ENCODE measurements at regions not wholly inside any gene's neighbourhood (a gene's known extent, or its start where the extent isn't known, plus 50 kb on each side); places are given as distances from the start of the nearest gene placed in this dataset.

GRCh38 chr15:37693926-37694325 is 240.5 kb upstream of the TMCO5A start:
- TF ChIP-seq CTCF (IDR thresholded peaks at IDR 0.05; ENCODE audit: low read depth, low read length), result no peak
- TF ChIP-seq POLR2A (IDR thresholded peaks at IDR 0.05; ENCODE audit: extremely low read depth, insufficient read length), result no peak
- TF ChIP-seq, protein P1, sequence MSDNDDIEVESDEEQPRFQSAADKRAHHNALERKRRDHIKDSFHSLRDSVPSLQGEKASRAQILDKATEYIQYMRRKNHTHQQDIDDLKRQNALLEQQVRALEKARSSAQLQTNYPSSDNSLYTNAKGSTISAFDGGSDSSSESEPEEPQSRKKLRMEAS (IDR thresholded peaks at IDR 0.05; ENCODE audit: low read depth, low read length), result no peak
- TF ChIP-seq MYC (IDR thresholded peaks at IDR 0.05; ENCODE audit: low read depth, low read length), result no peak

Data from NB4 (cell line).